Gastroesophageal sphincter (tissue), 3 donors: ENCODE measurements at regions not wholly inside any gene's neighbourhood (a gene's known extent, or its start where the extent isn't known, plus 50 kb on each side); places are given as distances from the start of the nearest gene placed in this dataset.

Experiments
- CTCF ChIP-seq, 4 experiments: fragments of 200-600 bp in 2 of 4; fragments of 450-650 bp in 2 of 4; sonication (generic) in 1 of 4; IDR thresholded peaks; one replicate each; pipeline ENCODE4 v1.5.1; 2017 to 2019; ENCODE audit warnings: antibody characterized with exemption in 4 of 4, mild to moderate bottlenecking in 2 of 4, moderate library complexity in 2 of 4
- EP300 ChIP-seq: sonication (generic); formaldehyde crosslinking; IDR thresholded peaks from one replicate; pipeline ENCODE4 v1.6.1; 2017; ENCODE audit warnings: antibody characterized with exemption, mild to moderate bottlenecking
- POLR2AphosphoS5 ChIP-seq: sonication (generic); formaldehyde crosslinking; IDR thresholded peaks from one replicate; pipeline ENCODE4 v1.6.1; 2017; ENCODE audit warnings: antibody characterized with exemption

GRCh38 chr3:106272302-106272701 lies 403.5 kb upstream of the CBLB start:
- TF ChIP-seq EP300 (no peak), POLR2AphosphoS5 (no peak), CTCF (IDR thresholded peaks at IDR 0.05) (no peak)
